ENCODE measurements at regions not wholly inside any gene's neighbourhood (a gene's known extent, or its start where the extent isn't known, plus 50 kb on each side); places are given as distances from the start of the nearest gene placed in this dataset.
A peak's percentile ranks its signal among the peaks of the same experiment; 100 is the strongest.

DNA sequence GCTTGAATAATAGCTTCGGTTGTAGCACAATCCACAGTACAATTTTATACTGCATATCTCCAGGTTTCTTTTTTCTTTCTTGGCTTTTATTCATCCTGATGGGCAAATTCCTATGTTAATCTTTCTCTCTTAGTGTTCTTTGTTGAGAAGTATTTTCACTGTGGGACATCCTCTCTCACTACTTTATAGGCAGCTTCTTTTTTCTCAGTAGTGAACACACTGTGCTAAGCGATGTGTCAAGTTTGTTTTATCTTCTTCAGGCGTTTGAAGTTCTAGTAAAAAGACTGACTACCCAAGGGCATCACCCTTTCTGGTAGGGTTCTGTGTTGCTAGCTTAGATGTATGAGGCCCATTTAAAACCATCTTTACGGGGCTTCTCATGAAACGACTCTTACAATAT is 182.1 kb downstream of the FAM170A start:
- 0 out of 2 replicates have a peak, but pooled peaks cover 2% of the 10 kb centered on the region for H3K9me3 ChIP-seq
- no peaks in the 10 kb centered on the region for H3K27me3 ChIP-seq (ENCODE audit: low read depth)
- H3K4me3 ChIP-seq = no peak overlapping the region
- no peaks in the 10 kb centered on the region for H3K36me3 ChIP-seq (replicated peaks)
- no peaks in the 10 kb centered on the region for H3K4me1 ChIP-seq
- DNase-seq (ENCODE audit: low spot score in 2 of 2) = no peak
- in situ Hi-C loops (cut with MboI; ENCODE audit: low sequenced_read_pairs) = no loop called here

DNA sequence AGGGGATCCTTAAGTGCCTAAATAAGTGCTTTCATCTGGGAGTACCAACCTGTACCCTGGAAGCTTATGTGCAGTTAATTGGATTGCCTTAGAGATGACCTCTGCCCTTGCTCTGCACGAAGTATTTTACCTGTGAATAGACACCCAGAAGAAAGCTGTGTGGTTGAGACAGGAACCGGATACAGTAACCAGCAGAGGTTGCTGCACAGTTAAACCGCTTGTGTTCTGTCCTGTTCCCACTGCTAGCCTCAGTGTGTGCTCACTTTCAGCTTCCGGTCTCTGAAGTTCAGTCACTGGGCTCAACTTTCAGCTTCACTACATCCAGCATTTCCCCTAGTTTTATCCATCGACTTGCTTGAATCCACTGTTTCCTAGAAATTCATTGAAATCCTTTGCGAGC is 185.3 kb downstream of the FAM170A start:
- no peaks in the 10 kb centered on the region for H3K4me1 ChIP-seq
- in situ Hi-C loops (cut with MboI; ENCODE audit: low sequenced_read_pairs) = no loop called here
- H3K36me3 ChIP-seq (replicated peaks) = no peaks in the 10 kb centered on the region
- no peak for DNase-seq (ENCODE audit: low spot score in 2 of 2)
- H3K9me3 ChIP-seq = no peaks in the 10 kb centered on the region
- no peaks in the 10 kb centered on the region for H3K27me3 ChIP-seq (ENCODE audit: low read depth)
- H3K4me3 ChIP-seq = no peak overlapping the region

DNA sequence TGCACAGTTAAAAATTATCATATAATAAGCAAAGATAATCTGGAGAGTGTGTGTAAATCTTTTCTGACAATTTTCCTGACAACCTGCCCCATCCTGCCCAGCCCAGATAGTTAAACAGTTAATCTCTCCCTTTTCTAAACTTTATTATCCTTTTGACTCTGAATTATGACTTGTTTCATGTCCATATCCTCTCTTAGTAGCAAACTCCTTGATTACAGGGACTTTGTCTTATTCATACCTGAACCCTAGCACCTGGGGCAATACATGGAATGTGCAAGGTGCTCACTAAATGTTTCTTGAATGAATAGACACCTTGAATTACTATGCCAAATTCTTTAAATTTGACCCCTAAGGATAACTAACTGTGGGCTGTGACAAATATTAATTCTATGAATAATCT is 186.7 kb downstream of the FAM170A start:
- Histone ChIP-seq H3K36me3 (replicated peaks) (no peaks in the 10 kb centered on the region), H3K27me3 (ENCODE audit: low read depth) (no peaks in the 10 kb centered on the region), H3K4me1 (no peaks in the 10 kb centered on the region), H3K9me3 (no peaks in the 10 kb centered on the region), H3K4me3 (no peak overlapping the region)
- no peak for DNase-seq (ENCODE audit: low spot score in 2 of 2)
- in situ Hi-C loops (cut with MboI; ENCODE audit: low sequenced_read_pairs) = no loop called here

DNA sequence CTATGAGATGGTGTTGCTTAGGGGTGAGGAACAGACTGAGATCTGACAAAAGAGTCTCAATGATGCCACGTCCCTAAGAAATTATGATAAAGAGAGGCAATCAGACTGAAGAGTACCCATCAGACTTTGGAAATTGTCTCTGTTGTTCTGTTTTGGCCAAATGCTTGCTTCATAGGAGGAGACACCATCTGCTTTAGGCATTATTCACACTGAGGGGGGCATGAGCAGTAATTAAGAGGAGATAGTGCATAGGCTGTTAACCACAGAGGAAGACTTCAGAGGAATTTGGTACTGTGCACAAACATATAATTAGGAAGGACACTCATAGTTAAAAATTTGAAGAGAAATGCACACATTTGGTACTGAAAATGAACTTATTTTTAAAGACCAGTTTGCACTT is 190.7 kb downstream of the FAM170A start:
- Histone ChIP-seq H3K9me3 (no peaks in the 10 kb centered on the region), H3K4me3 (no peak overlapping the region), H3K4me1 (no peaks in the 10 kb centered on the region), H3K36me3 (replicated peaks) (no peaks in the 10 kb centered on the region), H3K27me3 (ENCODE audit: low read depth) (no peaks in the 10 kb centered on the region)
- DNase-seq (ENCODE audit: low spot score in 2 of 2) = no peak
- in situ Hi-C loops (cut with MboI; ENCODE audit: low sequenced_read_pairs) = no loop called here

DNA sequence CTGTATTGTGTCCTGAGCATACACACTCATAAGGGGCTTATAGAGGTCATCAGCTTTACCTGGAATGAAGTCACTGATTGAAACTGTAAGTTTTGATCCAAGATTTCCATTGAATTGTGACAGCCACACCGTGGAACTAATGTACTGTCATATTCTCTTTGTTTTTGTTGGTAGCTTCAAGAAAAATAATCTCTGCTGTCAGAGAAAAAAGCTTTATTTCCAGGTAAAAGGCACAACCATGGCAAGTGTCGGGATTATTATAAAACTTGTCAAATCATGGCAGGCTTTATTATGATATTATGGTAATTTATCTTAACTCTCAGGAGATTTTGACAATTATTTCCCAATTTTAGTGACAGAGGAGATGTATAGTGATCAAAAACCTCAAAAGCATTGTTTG is 191.2 kb downstream of the FAM170A start:
- no peak overlapping the region for H3K4me3 ChIP-seq
- H3K9me3 ChIP-seq = no peaks in the 10 kb centered on the region
- in situ Hi-C loops (cut with MboI; ENCODE audit: low sequenced_read_pairs) = no loop called here
- no peak for DNase-seq (ENCODE audit: low spot score in 2 of 2)
- H3K4me1 ChIP-seq = no peaks in the 10 kb centered on the region
- no peaks in the 10 kb centered on the region for H3K27me3 ChIP-seq (ENCODE audit: low read depth)
- H3K36me3 ChIP-seq (replicated peaks) = no peaks in the 10 kb centered on the region

DNA sequence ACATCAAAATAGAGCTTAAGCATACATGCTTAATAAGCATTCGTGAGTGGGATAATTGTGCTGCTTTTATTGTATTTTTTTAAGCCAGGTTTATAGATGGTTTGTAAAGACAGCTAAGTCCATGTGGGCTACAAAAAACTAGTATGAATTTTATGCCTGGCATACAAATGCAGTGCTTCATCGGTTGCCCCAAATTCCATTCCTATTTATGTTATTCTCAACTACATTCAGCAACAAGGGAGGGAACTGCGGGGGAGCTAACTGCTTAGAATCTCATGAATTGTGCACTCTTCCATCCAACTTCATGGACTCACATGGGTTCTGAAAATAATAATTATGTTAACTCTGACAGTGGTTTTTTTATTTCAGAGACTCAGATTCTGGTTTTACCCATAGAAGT is 199.2 kb downstream of the FAM170A start:
- Histone ChIP-seq H3K27me3 (ENCODE audit: low read depth) (no peaks in the 10 kb centered on the region), H3K36me3 (replicated peaks) (no peaks in the 10 kb centered on the region), H3K9me3 (no peaks in the 10 kb centered on the region), H3K4me1 (peaks cover 19% of the 10 kb centered on the region), H3K4me3 (no peak overlapping the region)
- in situ Hi-C loops (cut with MboI; ENCODE audit: low sequenced_read_pairs) = no loop called here
- DNase-seq (ENCODE audit: low spot score in 2 of 2) = peak; percentile 55 to 81

DNA sequence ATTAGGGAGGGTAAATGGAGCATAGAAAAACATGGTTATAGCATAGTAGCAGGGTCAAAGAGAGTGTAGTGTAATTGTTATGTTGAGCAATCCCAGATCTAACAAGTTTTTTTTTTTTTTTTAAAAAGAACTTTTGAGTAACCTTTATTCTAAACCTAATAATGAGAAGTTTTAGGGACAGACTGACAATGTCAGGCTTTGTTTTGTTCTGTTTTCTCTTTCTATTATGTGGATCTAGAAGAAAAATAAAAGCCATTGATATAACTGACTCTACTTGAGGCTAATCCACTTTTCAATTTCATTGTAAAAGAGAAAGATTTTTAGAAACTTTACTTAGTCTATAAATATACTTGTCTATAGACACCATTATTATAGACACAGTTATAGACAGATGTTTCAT is 200.0 kb downstream of the FAM170A start:
- no peaks in the 10 kb centered on the region for H3K27me3 ChIP-seq (ENCODE audit: low read depth)
- H3K4me1 ChIP-seq = peaks cover 19% of the 10 kb centered on the region
- in situ Hi-C loops (cut with MboI; ENCODE audit: low sequenced_read_pairs) = no loop called here
- DNase-seq (ENCODE audit: low spot score in 2 of 2) = peak in 1 of 2 experiments; percentile 92
- H3K9me3 ChIP-seq = no peaks in the 10 kb centered on the region
- no peak overlapping the region for H3K4me3 ChIP-seq
- H3K36me3 ChIP-seq (replicated peaks) = no peaks in the 10 kb centered on the region

DNA sequence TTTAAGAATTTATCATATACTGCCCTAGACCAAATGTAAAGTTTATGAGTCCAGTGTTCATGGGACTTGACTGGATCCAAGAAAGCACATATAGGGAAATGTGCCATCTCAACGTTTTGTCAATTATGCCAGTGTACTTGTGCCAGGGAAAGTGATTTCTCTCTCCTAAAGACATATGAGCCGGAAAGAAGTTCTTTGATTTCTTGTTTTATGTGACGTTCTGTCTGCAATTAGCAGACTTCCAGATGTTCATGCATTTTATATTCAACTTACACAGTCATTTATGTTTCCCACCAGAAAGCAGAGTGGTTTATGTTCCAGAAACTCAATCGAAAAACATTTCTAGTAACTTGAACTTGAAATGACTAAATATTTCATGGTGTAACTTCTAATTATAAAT is 203.8 kb downstream of the FAM170A start:
- Histone ChIP-seq H3K4me3 (no peak overlapping the region), H3K27me3 (ENCODE audit: low read depth) (no peaks in the 10 kb centered on the region), H3K36me3 (replicated peaks) (no peaks in the 10 kb centered on the region), H3K4me1 (peaks cover 16% of the 10 kb centered on the region), H3K9me3 (no peaks in the 10 kb centered on the region)
- no peak for DNase-seq (ENCODE audit: low spot score in 2 of 2)
- in situ Hi-C loops (cut with MboI; ENCODE audit: low sequenced_read_pairs) = no loop called here

DNA sequence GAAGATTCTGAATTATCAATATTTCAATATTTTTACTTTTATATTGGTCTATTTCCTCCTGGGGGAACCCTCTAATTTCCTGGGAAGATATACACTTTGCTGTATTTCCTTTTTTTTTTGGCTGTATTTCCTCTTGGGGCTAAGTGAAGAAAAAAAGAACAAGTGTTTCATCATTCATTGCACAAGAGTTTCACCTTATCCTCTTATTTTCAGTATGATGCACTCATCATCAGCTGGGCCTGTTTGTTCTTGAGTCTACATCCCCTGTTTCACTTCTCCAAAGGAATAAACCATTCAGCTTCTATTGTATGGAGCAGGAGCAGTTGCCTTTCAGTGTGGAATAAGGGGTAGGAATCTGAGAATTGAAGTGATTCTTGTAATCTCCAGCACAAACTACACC is 210.8 kb downstream of the FAM170A start:
- Histone ChIP-seq H3K4me1 (no peaks in the 10 kb centered on the region), H3K27me3 (ENCODE audit: low read depth) (no peaks in the 10 kb centered on the region), H3K36me3 (replicated peaks) (no peaks in the 10 kb centered on the region), H3K9me3 (no peaks in the 10 kb centered on the region), H3K4me3 (no peak overlapping the region)
- in situ Hi-C loops (cut with MboI; ENCODE audit: low sequenced_read_pairs) = no loop called here
- no peak for DNase-seq (ENCODE audit: low spot score in 2 of 2)

DNA sequence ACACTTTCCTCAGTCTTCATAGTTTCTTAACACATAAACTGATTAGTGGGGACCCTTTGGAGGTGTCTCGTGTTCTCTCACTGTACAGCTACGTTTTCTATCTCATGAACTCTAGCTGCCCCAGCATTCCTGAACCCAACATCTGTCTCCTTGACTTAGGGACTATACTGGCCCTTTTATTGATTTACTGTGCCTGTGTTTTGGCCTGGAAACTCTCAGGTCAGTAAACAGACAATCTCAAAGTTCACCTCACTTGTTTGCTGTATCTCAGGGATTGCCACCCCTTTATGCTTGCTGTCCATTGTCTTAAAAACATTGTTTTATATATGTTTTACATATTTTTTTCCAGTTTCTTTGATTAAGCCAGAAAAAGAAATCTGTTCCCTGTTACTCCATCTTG is 222.8 kb downstream of the FAM170A start:
- H3K4me1 ChIP-seq = peaks cover 3% of the 10 kb centered on the region; the same call in 1 of the 2 replicates
- no peaks in the 10 kb centered on the region for H3K9me3 ChIP-seq
- H3K36me3 ChIP-seq (replicated peaks) = no peaks in the 10 kb centered on the region
- no peak for DNase-seq (ENCODE audit: low spot score in 2 of 2)
- in situ Hi-C loops (cut with MboI; ENCODE audit: low sequenced_read_pairs) = no loop called here
- no peak overlapping the region for H3K4me3 ChIP-seq
- no peaks in the 10 kb centered on the region for H3K27me3 ChIP-seq (ENCODE audit: low read depth)

DNA sequence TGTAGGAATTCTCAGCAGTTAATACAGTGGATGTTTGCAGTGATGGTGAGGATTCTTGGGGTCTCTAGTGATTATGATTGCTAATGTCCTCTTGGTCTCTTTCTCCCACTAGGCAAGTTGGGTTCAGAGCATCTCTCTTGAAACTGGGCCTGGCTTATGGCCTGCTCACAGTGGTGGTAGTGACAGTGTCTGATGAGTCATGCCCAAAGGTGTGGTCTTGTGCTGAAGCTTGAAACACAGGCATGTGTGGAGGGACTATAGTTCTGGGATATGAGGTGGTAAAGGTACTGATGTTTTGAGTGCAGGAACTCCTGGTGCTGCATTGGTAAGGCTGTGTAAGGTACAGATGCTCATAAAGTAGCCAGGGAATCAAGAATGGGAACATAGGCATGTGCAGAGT is 231.1 kb downstream of the FAM170A start:
- no peak overlapping the region for H3K4me3 ChIP-seq
- no peaks in the 10 kb centered on the region for H3K36me3 ChIP-seq (replicated peaks)
- H3K27me3 ChIP-seq (ENCODE audit: low read depth) = no peaks in the 10 kb centered on the region
- H3K4me1 ChIP-seq = peaks cover 6% of the 10 kb centered on the region
- DNase-seq (ENCODE audit: low spot score in 2 of 2) = no peak
- in situ Hi-C loops (cut with MboI; ENCODE audit: low sequenced_read_pairs) = no loop called here
- no peaks in the 10 kb centered on the region for H3K9me3 ChIP-seq

DNA sequence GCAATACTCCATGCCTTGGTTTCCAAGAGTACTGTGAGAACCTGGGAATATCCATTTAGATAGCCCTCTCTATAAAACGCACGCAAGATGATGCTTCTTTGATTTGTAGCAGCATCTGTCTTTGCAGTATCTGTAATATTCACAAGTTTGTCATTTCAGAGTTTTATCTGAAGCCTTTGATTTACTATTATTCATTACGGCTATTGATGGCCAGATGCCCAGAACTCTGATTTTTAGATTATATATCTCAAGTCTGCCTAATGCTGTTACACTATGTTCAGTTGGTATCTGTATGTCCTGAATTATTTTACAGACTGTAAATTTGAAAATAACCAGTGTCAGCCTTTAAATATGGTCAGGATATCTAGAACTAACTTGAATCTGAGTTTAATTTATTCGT is 233.3 kb downstream of the FAM170A start:
- in situ Hi-C loops (cut with MboI; ENCODE audit: low sequenced_read_pairs) = no loop called here
- Histone ChIP-seq H3K27me3 (ENCODE audit: low read depth) (no peaks in the 10 kb centered on the region), H3K9me3 (no peaks in the 10 kb centered on the region), H3K4me3 (no peak overlapping the region), H3K36me3 (replicated peaks) (no peaks in the 10 kb centered on the region), H3K4me1 (peaks cover 2% of the 10 kb centered on the region)
- no peak for DNase-seq (ENCODE audit: low spot score in 2 of 2)

DNA sequence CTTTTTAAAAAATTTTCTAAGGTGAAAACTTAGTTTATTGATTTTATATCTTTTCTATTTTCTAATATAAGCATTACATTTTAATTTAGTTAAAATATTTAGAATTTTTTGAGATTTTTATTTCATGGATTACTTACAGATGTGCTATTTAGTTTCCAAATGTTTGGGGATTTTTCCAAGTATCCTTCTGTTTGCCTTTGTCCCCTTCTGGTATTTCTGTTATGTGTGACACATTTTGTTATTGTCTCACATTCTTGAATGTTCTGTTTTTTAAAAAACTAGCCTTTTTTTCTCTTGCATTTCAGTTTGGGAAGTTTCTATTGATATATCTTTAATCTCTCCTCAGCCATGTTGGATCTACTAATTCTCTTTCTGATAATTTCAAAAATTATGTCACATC is 234.9 kb downstream of the FAM170A start:
- in situ Hi-C loops (cut with MboI; ENCODE audit: low sequenced_read_pairs) = no loop called here
- H3K4me3 ChIP-seq = no peak overlapping the region
- H3K9me3 ChIP-seq = no peaks in the 10 kb centered on the region

DNA sequence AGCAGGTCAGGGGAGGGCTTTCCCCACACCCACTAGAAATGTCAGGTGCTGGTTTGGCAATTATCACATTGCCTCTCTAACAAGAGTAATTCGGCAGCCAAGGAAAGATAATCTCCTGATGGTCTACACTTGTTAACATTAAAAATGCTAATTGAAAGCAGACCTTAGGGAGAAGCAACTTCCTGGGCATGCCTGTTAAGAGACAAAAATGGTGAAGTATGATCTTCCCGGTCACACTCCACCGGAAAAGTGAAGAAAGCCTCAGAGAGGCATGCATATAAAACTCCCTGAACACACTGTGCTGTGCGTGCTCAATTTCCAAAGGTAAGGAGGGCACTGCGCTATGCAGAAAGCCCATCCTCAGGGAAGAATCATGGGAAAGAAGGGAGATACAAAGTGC is 244.3 kb downstream of the FAM170A start:
- no peak overlapping the region for H3K4me3 ChIP-seq
- no peak for DNase-seq (ENCODE audit: low spot score in 2 of 2)
- H3K36me3 ChIP-seq (replicated peaks) = no peaks in the 10 kb centered on the region
- H3K4me1 ChIP-seq = no peaks in the 10 kb centered on the region
- in situ Hi-C loops (cut with MboI; ENCODE audit: low sequenced_read_pairs) = no loop called here
- H3K27me3 ChIP-seq (ENCODE audit: low read depth) = no peaks in the 10 kb centered on the region
- no peaks in the 10 kb centered on the region for H3K9me3 ChIP-seq

More for the DNA sequence above, 234.9 kb downstream of the FAM170A start:
- Histone ChIP-seq H3K4me1 (no peaks in the 10 kb centered on the region), H3K27me3 (ENCODE audit: low read depth) (no peaks in the 10 kb centered on the region), H3K36me3 (replicated peaks) (no peaks in the 10 kb centered on the region)
- DNase-seq (ENCODE audit: low spot score in 2 of 2) = no peak

DNA sequence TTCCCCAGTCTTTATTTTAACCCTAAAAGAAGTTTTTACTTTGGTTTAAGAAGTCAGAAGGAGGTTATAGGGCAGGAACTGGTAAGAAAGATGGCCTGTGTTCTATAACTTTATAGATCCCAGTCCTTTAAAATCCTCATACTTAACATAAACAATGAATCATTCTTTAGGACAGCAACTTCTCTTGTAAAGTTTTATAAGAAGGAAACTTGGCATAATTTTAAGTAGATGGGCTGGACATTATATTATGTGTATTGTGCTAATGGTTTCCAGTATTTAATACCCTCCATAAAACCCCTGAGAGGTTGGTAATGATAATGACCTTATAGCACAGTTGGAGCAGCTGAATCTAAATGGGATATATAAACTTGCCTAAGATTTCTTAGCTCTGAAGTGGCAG is 247.2 kb downstream of the FAM170A start:
- H3K27me3 ChIP-seq (ENCODE audit: low read depth) = no peaks in the 10 kb centered on the region
- in situ Hi-C loops (cut with MboI; ENCODE audit: low sequenced_read_pairs) = no loop called here
- no peak overlapping the region for H3K4me3 ChIP-seq
- H3K4me1 ChIP-seq = no peaks in the 10 kb centered on the region
- DNase-seq (ENCODE audit: low spot score in 2 of 2) = peak in 1 of 2 experiments; percentile 11
- H3K9me3 ChIP-seq = no peaks in the 10 kb centered on the region
- no peaks in the 10 kb centered on the region for H3K36me3 ChIP-seq (replicated peaks)
